HepG2 (cell line): ENCODE measurements at regions not wholly inside any gene's neighbourhood (a gene's known extent, or its start where the extent isn't known, plus 50 kb on each side); places are given as distances from the start of the nearest gene placed in this dataset.

Experiments
- ATAC-seq: fragments of 200-7000 bp; cut with Tn5 transposase; 3 replicates; pipeline ENCODE4 v1.9.1; 2020; ENCODE audit warnings: mild to moderate bottlenecking, moderate library complexity
- BruUV-seq: library from RNA; stranded (reverse); fragments of 400-500 nt; replicated peaks from 2 replicates; lab custom pipeline; 2021; lab: Mats Ljungman, UMichigan
- CTCF ChIA-PET: fragments of 300-600 bp; formaldehyde crosslinking; extraction: SDS; loops from one replicate; lab custom pipeline; 2021; ENCODE audit warnings: low total read pairs, inconsistent platforms, low intra/inter-chr PET ratio; lab: Yijun Ruan, JAX
- POLR2A ChIA-PET: fragments of 350-600 bp; sonication (Branson Sonifier 250); formaldehyde crosslinking; loops from one replicate; lab custom pipeline; 2020; ENCODE audit warnings: antibody characterized with exemption, inconsistent platforms; lab: Yijun Ruan, JAX
- DNase-seq: peaks from one replicate; pipeline ENCODE4 v3.0.0-alpha.2; 2015; ENCODE audit warnings: low spot score
- FAIRE-seq: peaks from 3 replicates; lab custom pipeline; 2011; peaks lifted over from hg19 to GRCh38; lab: Jason Lieb, UNC
- H2AFZ ChIP-seq: one replicate; pipeline ENCODE4 v1.6.1; 2011; ENCODE audit warnings: low read length, inconsistent platforms
- H3K27ac ChIP-seq: fragments of 300-600 bp; 3 replicates; pipeline ENCODE4 v1.8.0; 2011; ENCODE audit warnings: mixed run types, mild to moderate bottlenecking, mixed read lengths, low read length, inconsistent platforms; ENCODE audit not compliant: insufficient read depth; ENCODE audit errors: extremely low read length
- H3K27me3 ChIP-seq, 2 experiments: fragments of 200-600 bp in 1 of 2; 2 replicates in 1 of 2; 3 replicates in 1 of 2; pipeline versions ENCODE4 v1.6.0 to v1.8.0; 2011; ENCODE audit warnings: low read length in 2 of 2, mild to moderate bottlenecking in 2 of 2, moderate library complexity in 2 of 2, inconsistent platforms in 1 of 2; ENCODE audit not compliant: insufficient read depth in 2 of 2, control insufficient read depth in 1 of 2
- H3K36me3 ChIP-seq, 2 experiments: fragments of 200-600 bp in 1 of 2; replicated peaks in 1 of 2; 2 replicates in 1 of 2; 3 replicates in 1 of 2; pipeline versions ENCODE4 v1.5.1 to v1.8.0; 2011; ENCODE audit warnings: low read length in 2 of 2, inconsistent platforms in 1 of 2; ENCODE audit not compliant: insufficient read depth in 2 of 2, control insufficient read depth in 1 of 2
- H3K4me1 ChIP-seq: 2 replicates; pipeline ENCODE4 v1.5.1; 2012; ENCODE audit warnings: low read length, inconsistent platforms; ENCODE audit not compliant: insufficient read depth
- H3K4me2 ChIP-seq: 2 replicates; pipeline ENCODE4 v1.6.0; 2011; ENCODE audit warnings: low read depth, low read length, inconsistent platforms
- H3K4me3 ChIP-seq, 3 experiments: fragments of 200-600 bp in 1 of 3; sonication (generic), shearing (Covaris generic) in 1 of 3; replicated peaks in 1 of 3; 2 replicates each; pipeline ENCODE4 v1.5.1; 2011 to 2016; ENCODE audit warnings: low read length in 3 of 3, inconsistent platforms in 2 of 3, low read depth in 2 of 3, mild to moderate bottlenecking in 2 of 3, control low read depth in 1 of 3, mixed read lengths in 1 of 3; ENCODE audit not compliant: insufficient read depth in 1 of 3
- H3K79me2 ChIP-seq: one replicate; pipeline ENCODE4 v1.6.1; 2011; ENCODE audit warnings: low read length, inconsistent platforms; ENCODE audit not compliant: insufficient read depth
- H3K9ac ChIP-seq: 2 replicates; pipeline ENCODE4 v1.6.0; 2011; ENCODE audit warnings: mild to moderate bottlenecking, low read depth, low read length, inconsistent platforms; ENCODE audit not compliant: insufficient read depth
- H3K9me3 ChIP-seq: 2 replicates; pipeline ENCODE4 v1.5.1; 2012; ENCODE audit warnings: mild to moderate bottlenecking, low read length
- H4K20me1 ChIP-seq: 2 replicates; pipeline ENCODE4 v1.6.0; 2011; ENCODE audit warnings: inconsistent platforms, mild to moderate bottlenecking, low read length, moderate library complexity; ENCODE audit not compliant: insufficient read depth
- NFATC3 ChIP-seq: sonication (generic); formaldehyde crosslinking; IDR thresholded peaks from 2 replicates; pipeline ENCODE4 v1.5.1; 2020; ENCODE audit warnings: mild to moderate bottlenecking, missing genetic modification reagents
- NFYC ChIP-seq: IDR thresholded peaks from 2 replicates; pipeline ENCODE4 v1.6.1; 2016; ENCODE audit warnings: missing genetic modification reagents, missing compliant biosample characterization
- PAF1 ChIP-seq: IDR thresholded peaks from 2 replicates; pipeline ENCODE4 v1.6.1; 2016; ENCODE audit warnings: missing genetic modification reagents, missing compliant biosample characterization
- ZBTB42 ChIP-seq: sonication (generic); formaldehyde crosslinking; IDR thresholded peaks from 2 replicates; pipeline ENCODE4 v1.5.0; 2020; ENCODE audit warnings: mild to moderate bottlenecking, missing genetic modification reagents
- ZNF143 ChIP-seq: sonication (generic); formaldehyde crosslinking; IDR thresholded peaks from 2 replicates; pipeline ENCODE4 v1.4.0; 2020; ENCODE audit warnings: missing genetic modification reagents
- ZNF224 ChIP-seq: sonication (generic); formaldehyde crosslinking; IDR thresholded peaks from 2 replicates; pipeline ENCODE4 v1.5.0; 2020; ENCODE audit warnings: mild to moderate bottlenecking, missing genetic modification reagents
- WGBS: methylation state at CpG from one replicate; pipeline ENCODE4 v1.1.6; 2017; ENCODE audit warnings: low lambda C conversion rate; 5-methylcytosine and 5-hydroxymethylcytosine counted together
- in situ Hi-C: cut with HindIII; loops from 2 replicates; pipeline ENCODE4 v1.10.0; 2017; ENCODE audit warnings: low pct_unique_long_range_greater_than_20kb; ENCODE audit not compliant: extremely low pct_ligation_motif_present
- intact Hi-C: fragments of 100-400 bp; cut with micrococcal nuclease; formaldehyde crosslinking; loops from one replicate; pipeline ENCODE4 v1.10.0; 2022; ENCODE audit not compliant: unreplicated experiment
- TF ChIP-seq, protein P1 (sequence below): sonication (generic); formaldehyde crosslinking; IDR thresholded peaks from 2 replicates; pipeline ENCODE4 v1.4.0; 2020; ENCODE audit warnings: missing genetic modification reagents
- TF ChIP-seq, protein P2 (sequence below): sonication (generic); formaldehyde crosslinking; IDR thresholded peaks from 2 replicates; pipeline ENCODE4 v1.4.0; 2020; ENCODE audit warnings: missing genetic modification reagents
- TF ChIP-seq, protein P3 (sequence below): sonication (generic); formaldehyde crosslinking; IDR thresholded peaks from 2 replicates; pipeline ENCODE4 v1.9.0; 2021; ENCODE audit warnings: missing genetic modification reagents, mild to moderate bottlenecking, borderline replicate concordance
- TF ChIP-seq, protein P4 (sequence below): sonication (generic); formaldehyde crosslinking; IDR thresholded peaks from 2 replicates; pipeline ENCODE4 v1.4.0; 2020; ENCODE audit warnings: mild to moderate bottlenecking, missing genetic modification reagents

DNA sequence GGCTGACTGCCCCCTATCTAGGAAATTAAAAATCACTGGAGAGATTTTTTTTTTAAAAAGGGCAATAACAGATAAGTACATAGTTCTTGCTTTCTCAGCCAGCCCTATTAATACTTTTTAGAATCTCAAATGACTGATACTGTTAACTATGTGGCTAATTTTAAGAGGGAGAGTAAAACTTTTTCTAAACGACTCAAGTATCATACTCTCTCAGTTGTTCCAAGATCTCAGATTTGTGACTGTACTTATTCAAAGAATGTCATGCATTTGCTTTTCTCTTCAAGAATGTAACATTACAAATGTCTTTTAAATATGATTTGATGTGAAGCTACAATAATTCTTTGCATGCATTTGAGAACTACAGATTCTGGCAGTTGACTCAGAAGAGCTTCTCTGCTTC is 55.4 kb upstream of the RAB11FIP2 start:
- no peak for DNase-seq
- ChIA-PET CTCF (no interaction called here), POLR2A (no interaction called here)
- Histone ChIP-seq H3K36me3 (no peaks in the 10 kb centered on the region), H3K27ac (no peak overlapping the region), H3K4me3 (no peak overlapping the region), H3K9ac (no peak overlapping the region), H3K27me3 (no peaks in the 10 kb centered on the region), H3K9me3 (no peaks in the 10 kb centered on the region), H4K20me1 (no peaks in the 10 kb centered on the region), H3K4me1 (no peaks in the 10 kb centered on the region), H3K79me2 (no peaks in the 10 kb centered on the region), H2AFZ (no peak overlapping the region), H3K4me2 (no peak overlapping the region)
- BruUV-seq: no TSS peak
- intact Hi-C loops: no loop called here
- ATAC-seq: no peak
- in situ Hi-C loops: loop anchor here (25.0 kb wide), 1 partner anchor 565 kb away; the partner anchor contains the start of gene EMX2
- no peak for FAIRE-seq
- WGBS: 0% methylated on average over 1 of the region's 1 CpG
- TF ChIP-seq ZBTB42 (CRISPR knock-in tag) (no peak), ZNF143 (CRISPR knock-in tag) (no peak), PAF1 (CRISPR knock-in tag) (no peak), NFATC3 (CRISPR knock-in tag) (no peak), ZNF224 (CRISPR knock-in tag) (no peak), NFYC (CRISPR knock-in tag) (no peak)
- TF ChIP-seq, protein P1, sequence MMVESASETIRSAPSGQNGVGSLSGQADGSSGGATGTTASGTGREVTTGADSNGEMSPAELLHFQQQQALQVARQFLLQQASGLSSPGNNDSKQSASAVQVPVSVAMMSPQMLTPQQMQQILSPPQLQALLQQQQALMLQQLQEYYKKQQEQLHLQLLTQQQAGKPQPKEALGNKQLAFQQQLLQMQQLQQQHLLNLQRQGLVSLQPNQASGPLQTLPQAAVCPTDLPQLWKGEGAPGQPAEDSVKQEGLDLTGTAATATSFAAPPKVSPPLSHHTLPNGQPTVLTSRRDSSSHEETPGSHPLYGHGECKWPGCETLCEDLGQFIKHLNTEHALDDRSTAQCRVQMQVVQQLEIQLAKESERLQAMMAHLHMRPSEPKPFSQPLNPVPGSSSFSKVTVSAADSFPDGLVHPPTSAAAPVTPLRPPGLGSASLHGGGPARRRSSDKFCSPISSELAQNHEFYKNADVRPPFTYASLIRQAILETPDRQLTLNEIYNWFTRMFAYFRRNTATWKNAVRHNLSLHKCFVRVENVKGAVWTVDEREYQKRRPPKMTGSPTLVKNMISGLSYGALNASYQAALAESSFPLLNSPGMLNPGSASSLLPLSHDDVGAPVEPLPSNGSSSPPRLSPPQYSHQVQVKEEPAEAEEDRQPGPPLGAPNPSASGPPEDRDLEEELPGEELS (CRISPR knock-in tag): no peak
- TF ChIP-seq, protein P2, sequence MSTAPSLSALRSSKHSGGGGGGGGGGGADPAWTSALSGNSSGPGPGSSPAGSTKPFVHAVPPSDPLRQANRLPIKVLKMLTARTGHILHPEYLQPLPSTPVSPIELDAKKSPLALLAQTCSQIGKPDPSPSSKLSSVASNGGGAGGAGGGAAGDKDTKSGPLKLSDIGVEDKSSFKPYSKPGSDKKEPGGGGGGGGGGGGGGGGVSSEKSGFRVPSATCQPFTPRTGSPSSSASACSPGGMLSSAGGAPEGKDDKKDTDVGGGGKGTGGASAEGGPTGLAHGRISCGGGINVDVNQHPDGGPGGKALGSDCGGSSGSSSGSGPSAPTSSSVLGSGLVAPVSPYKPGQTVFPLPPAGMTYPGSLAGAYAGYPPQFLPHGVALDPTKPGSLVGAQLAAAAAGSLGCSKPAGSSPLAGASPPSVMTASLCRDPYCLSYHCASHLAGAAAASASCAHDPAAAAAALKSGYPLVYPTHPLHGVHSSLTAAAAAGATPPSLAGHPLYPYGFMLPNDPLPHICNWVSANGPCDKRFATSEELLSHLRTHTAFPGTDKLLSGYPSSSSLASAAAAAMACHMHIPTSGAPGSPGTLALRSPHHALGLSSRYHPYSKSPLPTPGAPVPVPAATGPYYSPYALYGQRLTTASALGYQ (CRISPR knock-in tag): no peak
- TF ChIP-seq, protein P3, sequence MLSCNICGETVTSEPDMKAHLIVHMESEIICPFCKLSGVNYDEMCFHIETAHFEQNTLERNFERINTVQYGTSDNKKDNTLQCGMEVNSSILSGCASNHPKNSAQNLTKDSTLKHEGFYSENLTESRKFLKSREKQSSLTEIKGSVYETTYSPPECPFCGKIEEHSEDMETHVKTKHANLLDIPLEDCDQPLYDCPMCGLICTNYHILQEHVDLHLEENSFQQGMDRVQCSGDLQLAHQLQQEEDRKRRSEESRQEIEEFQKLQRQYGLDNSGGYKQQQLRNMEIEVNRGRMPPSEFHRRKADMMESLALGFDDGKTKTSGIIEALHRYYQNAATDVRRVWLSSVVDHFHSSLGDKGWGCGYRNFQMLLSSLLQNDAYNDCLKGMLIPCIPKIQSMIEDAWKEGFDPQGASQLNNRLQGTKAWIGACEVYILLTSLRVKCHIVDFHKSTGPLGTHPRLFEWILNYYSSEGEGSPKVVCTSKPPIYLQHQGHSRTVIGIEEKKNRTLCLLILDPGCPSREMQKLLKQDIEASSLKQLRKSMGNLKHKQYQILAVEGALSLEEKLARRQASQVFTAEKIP: no peak
- TF ChIP-seq, protein P4, sequence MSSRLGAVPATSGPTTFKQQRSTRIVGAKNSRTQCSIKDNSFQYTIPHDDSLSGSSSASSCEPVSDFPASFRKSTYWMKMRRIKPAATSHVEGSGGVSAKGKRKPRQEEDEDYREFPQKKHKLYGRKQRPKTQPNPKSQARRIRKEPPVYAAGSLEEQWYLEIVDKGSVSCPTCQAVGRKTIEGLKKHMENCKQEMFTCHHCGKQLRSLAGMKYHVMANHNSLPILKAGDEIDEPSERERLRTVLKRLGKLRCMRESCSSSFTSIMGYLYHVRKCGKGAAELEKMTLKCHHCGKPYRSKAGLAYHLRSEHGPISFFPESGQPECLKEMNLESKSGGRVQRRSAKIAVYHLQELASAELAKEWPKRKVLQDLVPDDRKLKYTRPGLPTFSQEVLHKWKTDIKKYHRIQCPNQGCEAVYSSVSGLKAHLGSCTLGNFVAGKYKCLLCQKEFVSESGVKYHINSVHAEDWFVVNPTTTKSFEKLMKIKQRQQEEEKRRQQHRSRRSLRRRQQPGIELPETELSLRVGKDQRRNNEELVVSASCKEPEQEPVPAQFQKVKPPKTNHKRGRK: no peak
